DND-41 (cell line): ENCODE measurements at regions not wholly inside any gene's neighbourhood (a gene's known extent, or its start where the extent isn't known, plus 50 kb on each side); places are given as distances from the start of the nearest gene placed in this dataset.
"Not testable (repeated sequence)": the region's sequence is repeated elsewhere in the genome, so short reads cannot be mapped to it uniquely, and the experiment has no call there.

Experiments
- ATAC-seq: fragments of 200-7000 bp; cut with Tn5 transposase; 3 replicates; pipeline ENCODE4 v1.9.1; 2021; ENCODE audit warnings: low read depth; ENCODE audit not compliant: insufficient read depth
- DNase-seq: peaks from one replicate; pipeline ENCODE4 v3.0.0-alpha.2; 2020
- H2AFZ ChIP-seq: 2 replicates; pipeline ENCODE4 v1.6.0; 2012; ENCODE audit warnings: low read depth, low read length
- H3K27ac ChIP-seq: 2 replicates; pipeline ENCODE4 v1.5.1; 2012; ENCODE audit warnings: low read length, inconsistent platforms
- H3K27me3 ChIP-seq: fragments of 200-600 bp; sonication (generic); 2 replicates; pipeline ENCODE4 v1.6.0; 2012; ENCODE audit warnings: low read length, mild to moderate bottlenecking, inconsistent platforms; ENCODE audit not compliant: insufficient read depth, poor library complexity
- H3K36me3 ChIP-seq: 2 replicates; pipeline ENCODE4 v1.5.1; 2012; ENCODE audit warnings: low read length, inconsistent platforms; ENCODE audit not compliant: insufficient read depth
- H3K4me1 ChIP-seq: 2 replicates; pipeline ENCODE4 v1.5.1; 2012; ENCODE audit warnings: mild to moderate bottlenecking, low read length; ENCODE audit not compliant: insufficient read depth
- H3K4me2 ChIP-seq: 2 replicates; pipeline ENCODE4 v1.6.0; 2012; ENCODE audit warnings: mild to moderate bottlenecking, moderate library complexity, low read length, inconsistent platforms; ENCODE audit not compliant: insufficient read depth
- H3K4me3 ChIP-seq, 2 experiments: fragments of 200-600 bp in 1 of 2; shearing (Covaris generic) in 1 of 2; 2 replicates each; pipeline ENCODE4 v1.5.1; 2012 to 2016; ENCODE audit warnings: inconsistent platforms in 2 of 2, low read length in 2 of 2, mild to moderate bottlenecking in 2 of 2, low read depth in 1 of 2, moderate library complexity in 1 of 2
- H3K79me2 ChIP-seq: 2 replicates; pipeline ENCODE4 v1.6.0; 2012; ENCODE audit warnings: low read length, inconsistent platforms; ENCODE audit not compliant: insufficient read depth
- H3K9ac ChIP-seq: 2 replicates; pipeline ENCODE4 v1.6.0; 2012; ENCODE audit warnings: low read depth, mild to moderate bottlenecking, inconsistent platforms, low read length, moderate library complexity
- H3K9me3 ChIP-seq: 2 replicates; pipeline ENCODE4 v1.5.1; 2012; ENCODE audit warnings: low read length, moderate library complexity, mild to moderate bottlenecking, inconsistent platforms; ENCODE audit not compliant: insufficient read depth, severe bottlenecking
- H4K20me1 ChIP-seq: 2 replicates; pipeline ENCODE4 v1.6.0; 2012; ENCODE audit warnings: low read length; ENCODE audit not compliant: insufficient read depth
- CTCF ChIP-seq: IDR thresholded peaks from 2 replicates; pipeline ENCODE4 v1.5.1; 2012; ENCODE audit warnings: borderline replicate concordance, low read length, moderate library complexity, mild to moderate bottlenecking; ENCODE audit not compliant: poor library complexity, severe bottlenecking; ENCODE audit errors: extremely low read depth
- EZH2 ChIP-seq: IDR thresholded peaks from 3 replicates; pipeline ENCODE4 v1.6.1; 2012; ENCODE audit warnings: borderline replicate concordance, low read depth, mild to moderate bottlenecking, moderate library complexity, low read length, inconsistent platforms; ENCODE audit not compliant: severe bottlenecking

GRCh38 chr20:53719171-53719803 is 125.6 kb upstream of the ZNF217 start:
- not testable (repeated sequence) for H3K79me2 ChIP-seq, H3K4me3 ChIP-seq, H3K4me2 ChIP-seq, H3K4me1 ChIP-seq, H3K9me3 ChIP-seq, H4K20me1 ChIP-seq, H3K27ac ChIP-seq, ATAC-seq, H2AFZ ChIP-seq, H3K27me3 ChIP-seq, DNase-seq, H3K36me3 ChIP-seq, H3K9ac ChIP-seq

- no peak for ATAC-seq
- Histone ChIP-seq H2AFZ (no peak overlapping the region), H3K4me1 (no peaks in the 10 kb centered on the region), H3K27ac (no peak overlapping the region), H3K36me3 (no peaks in the 10 kb centered on the region), H3K9me3 (no peaks in the 10 kb centered on the region), H3K9ac (no peak overlapping the region), H4K20me1 (no peaks in the 10 kb centered on the region), H3K79me2 (no peaks in the 10 kb centered on the region), H3K27me3 (no peaks in the 10 kb centered on the region), H3K4me3 (no peak overlapping the region), H3K4me2 (no peak overlapping the region)
- TF ChIP-seq EZH2 = no peak
- TF ChIP-seq CTCF = no peak
- no peak for DNase-seq
Observed at GRCh38 chr20:53718142-53719021, 124.7 kb upstream of the ZNF217 start.

- no peaks in the 10 kb centered on the region for H4K20me1 ChIP-seq
- no peaks in the 10 kb centered on the region for H3K4me1 ChIP-seq
- no peaks in the 10 kb centered on the region for H3K9me3 ChIP-seq
- H2AFZ ChIP-seq = no peak overlapping the region
- ATAC-seq = no peak
- H3K27me3 ChIP-seq = no peaks in the 10 kb centered on the region
- DNase-seq = no peak
- H3K27ac ChIP-seq = no peak overlapping the region
- no peaks in the 10 kb centered on the region for H3K79me2 ChIP-seq
- no peak overlapping the region for H3K4me3 ChIP-seq
- H3K36me3 ChIP-seq = no peaks in the 10 kb centered on the region
- H3K4me2 ChIP-seq = no peak overlapping the region
- TF ChIP-seq CTCF (no peak), EZH2 (no peak)
- H3K9ac ChIP-seq = no peak overlapping the region
Observed at GRCh38 chr20:53716395-53716794, 122.8 kb upstream of the ZNF217 start.

- ATAC-seq (no peak), DNase-seq (no peak)
- Histone ChIP-seq H3K79me2 (no peaks in the 10 kb centered on the region), H3K36me3 (no peaks in the 10 kb centered on the region), H3K4me1 (no peaks in the 10 kb centered on the region; the same call in 1 of the 2 replicates), H3K27ac (no peak overlapping the region), H3K9me3 (no peaks in the 10 kb centered on the region), H3K4me2 (no peak overlapping the region), H4K20me1 (no peaks in the 10 kb centered on the region), H3K9ac (no peak overlapping the region), H3K27me3 (no peaks in the 10 kb centered on the region), H3K4me3 (no peak overlapping the region), H2AFZ (no peak overlapping the region)
- TF ChIP-seq EZH2 (no peak), CTCF (no peak)
Observed at GRCh38 chr20:53714524-53714923, 120.9 kb upstream of the ZNF217 start.
